GM18870 (cell line): ENCODE measurements at regions not wholly inside any gene's neighbourhood (a gene's known extent, or its start where the extent isn't known, plus 50 kb on each side); places are given as distances from the start of the nearest gene placed in this dataset.
"Not testable (repeated sequence)": the region's sequence is repeated elsewhere in the genome, so short reads cannot be mapped to it uniquely, and the experiment has no call there.

Experiments used
- ATAC-seq: cut with Tn5 transposase; IDR thresholded peaks from one replicate; pipeline ENCODE4 v1.9.1; 2021; ENCODE audit warnings: moderate library complexity; ENCODE audit not compliant: unreplicated experiment

DNA sequence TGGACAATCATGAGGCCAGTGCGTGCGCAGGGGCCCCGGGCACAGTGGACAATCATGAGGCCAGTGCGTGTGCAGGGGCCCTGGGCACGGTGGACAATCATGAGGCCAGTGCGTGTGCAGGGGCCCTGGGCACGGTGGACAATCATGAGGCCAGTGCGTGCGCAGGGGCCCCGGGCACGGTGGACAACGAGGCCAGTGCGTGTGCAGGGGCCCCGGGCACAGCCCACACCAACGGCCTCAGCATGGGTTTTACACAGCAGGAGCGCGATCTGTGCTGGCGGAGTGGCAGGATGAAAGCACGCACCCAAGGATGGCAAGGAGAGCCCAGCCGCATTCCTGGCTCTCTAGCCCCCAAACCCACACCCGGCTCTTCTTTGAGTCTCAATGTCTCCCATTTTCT is 78.8 kb downstream of the RFLNA start:
- ATAC-seq: not testable (repeated sequence)

GRCh38 chr12:124372831-124373230 is 77.9 kb downstream of the RFLNA start:
- no peak for ATAC-seq

- ATAC-seq: no peak
These were observed 77.2 kb downstream of the RFLNA start for GRCh38 chr12:124371970-124372555.

DNA sequence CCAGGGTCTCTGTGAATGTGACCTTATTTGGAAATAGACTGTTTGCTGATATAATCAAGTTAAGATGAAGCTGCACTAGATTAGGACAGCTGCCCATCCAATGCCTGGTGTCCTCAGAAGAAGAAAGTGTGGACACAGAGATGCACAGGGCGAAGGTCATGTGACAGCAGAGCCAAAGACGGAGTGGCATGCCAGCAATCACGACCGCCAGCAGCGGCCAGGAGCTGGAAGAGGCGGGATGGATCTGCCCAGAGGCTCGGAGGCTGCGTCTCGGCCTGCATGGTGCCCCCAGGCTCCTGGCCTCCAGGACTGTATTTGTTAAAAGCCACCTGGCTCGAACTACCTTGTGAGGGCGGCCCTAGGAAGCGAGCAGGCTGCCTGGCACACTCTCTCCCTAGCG is 76.5 kb downstream of the RFLNA start:
- no peak for ATAC-seq

DNA sequence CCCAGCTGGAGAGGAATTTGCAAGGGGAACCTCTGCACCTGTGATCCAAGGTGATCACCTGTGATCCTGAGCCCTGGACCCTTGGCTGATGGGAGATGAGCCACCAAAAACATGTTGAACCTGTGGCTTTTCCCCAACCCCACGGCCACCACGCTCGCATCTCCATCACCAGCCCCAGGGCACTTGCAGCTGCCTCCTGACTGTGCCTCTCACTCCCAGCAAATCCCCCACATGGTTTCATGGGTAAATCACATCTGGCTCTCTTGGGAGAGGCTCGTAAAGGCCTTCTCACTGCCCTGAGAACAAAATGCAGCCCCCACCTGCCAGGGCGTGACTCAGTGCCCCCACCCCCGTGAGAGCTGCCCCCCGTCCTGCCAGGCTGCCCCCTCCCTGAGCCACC is 76.0 kb downstream of the RFLNA start:
- no peak for ATAC-seq

DNA sequence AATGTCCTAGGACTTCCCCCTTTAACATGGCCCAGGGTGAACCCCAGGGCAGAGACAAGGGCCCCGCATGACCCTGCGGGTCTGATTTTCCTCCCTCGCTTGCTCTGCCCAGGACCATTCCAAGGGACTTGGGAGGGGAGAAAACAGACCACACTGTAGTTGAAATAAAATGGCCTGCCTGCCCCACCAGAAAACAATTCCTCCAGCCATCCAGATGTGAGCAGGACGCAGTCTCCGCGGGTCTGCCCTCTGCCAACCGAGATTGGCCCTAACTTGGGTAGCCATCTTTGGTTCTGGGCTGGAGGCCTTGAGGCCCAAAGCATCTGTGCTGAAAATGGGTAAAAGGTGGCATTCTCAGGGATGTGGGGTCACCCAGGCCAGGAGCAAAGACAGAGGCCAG is 75.5 kb downstream of the RFLNA start:
- ATAC-seq: no peak

DNA sequence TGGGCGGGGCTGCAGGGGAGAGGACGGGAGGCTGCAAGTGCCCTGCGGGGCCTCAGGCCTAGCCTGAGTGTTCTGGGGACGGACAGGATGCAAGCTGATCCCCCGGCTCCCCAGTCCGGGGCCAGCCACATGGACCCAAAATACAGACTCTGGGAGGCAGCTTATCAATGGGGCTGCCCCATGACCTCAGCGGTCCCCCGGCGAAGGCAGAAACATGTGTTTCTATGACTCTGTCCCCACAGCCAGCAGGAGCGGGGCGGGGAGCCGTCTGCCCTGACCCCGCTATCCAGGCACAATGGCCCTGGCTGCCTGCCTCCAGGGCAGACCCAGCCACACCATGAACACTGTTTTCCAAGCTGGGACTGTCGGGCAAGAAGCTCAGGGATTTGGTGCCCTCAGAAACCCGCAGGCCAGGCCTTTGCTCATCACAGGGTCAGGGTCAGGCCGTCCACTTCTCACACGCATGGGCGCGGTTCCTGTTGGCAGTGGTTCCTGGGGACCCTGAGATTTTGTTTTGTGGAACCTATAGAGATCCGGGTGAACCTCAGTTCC is 75.0 kb downstream of the RFLNA start:
- no peak for ATAC-seq

DNA sequence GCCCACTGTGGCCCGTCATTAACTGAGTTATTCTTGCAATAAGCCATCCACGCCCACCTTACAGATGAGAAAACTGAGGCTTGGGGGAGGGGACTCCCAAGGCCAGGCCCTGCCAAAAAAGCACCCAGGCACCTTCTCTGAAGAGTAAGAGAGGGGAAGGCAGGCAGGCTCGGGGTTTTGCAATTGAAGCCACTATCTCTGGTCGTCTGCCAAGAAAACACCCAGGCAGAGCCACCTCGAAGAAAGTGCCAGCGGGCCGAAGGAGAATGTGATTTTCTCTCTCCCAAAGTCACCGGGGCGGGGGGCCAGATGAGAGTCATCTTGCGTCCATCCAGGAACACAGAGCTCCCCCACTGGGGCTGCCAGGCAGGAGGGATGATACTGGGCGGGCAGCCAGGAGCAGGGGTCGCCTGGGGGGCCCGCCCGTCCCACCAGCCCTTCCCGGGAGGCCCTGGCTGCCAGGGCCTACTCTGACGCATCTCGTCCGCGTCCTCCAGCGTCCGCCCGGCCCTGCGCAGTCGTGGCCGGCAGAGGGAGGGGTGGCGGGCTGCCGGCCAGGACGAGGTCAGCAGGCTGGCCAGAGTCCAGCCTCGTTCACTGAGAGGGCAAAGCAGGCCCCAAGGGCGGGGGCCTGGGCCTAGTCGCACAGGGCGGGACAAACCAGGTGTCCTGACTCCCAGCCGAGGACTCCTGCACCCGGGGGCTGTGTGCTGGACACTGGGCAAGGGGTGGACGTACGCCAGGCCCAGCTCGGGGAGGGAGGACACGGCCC is 74.3 kb downstream of the RFLNA start:
- ATAC-seq: no peak

DNA sequence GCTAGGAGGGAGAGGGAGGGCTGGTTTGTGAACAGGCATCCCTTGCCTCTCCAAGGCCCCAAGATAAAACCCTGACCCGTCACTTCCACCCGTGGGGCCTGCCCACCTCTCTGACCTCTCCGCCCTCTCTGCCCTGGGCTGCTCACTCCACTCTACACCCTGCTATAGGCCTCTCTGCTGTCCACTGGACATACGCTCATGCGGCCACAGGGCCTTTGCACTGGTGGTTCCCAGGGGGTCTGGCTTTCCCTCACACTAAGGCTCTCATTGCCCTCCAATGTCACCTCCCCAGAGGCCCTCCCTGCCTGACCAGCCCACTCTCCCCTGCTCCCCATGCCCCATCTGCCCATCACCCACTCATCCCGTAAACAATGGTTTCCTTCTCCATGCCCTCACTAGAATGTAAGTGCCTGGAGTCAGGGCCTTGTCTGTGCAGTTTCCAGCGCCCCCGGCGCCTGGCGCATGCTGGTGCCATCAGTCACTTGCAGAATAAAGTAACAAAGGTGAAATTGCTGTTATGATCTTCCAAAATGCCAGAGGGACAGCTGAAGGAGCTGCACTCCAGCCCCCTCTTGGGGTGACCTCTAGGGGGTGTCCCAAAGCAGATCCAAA is 73.6 kb downstream of the RFLNA start:
- ATAC-seq: no peak

GRCh38 chr12:124365726-124366430 is 71.0 kb downstream of the RFLNA start:
- no peak for ATAC-seq
